Kidney (tissue), 13 donors: ENCODE measurements at regions not wholly inside any gene's neighbourhood (a gene's known extent, or its start where the extent isn't known, plus 50 kb on each side); places are given as distances from the start of the nearest gene placed in this dataset.

Experiments used
- DNase-seq, 5 donors: peaks; one replicate each; pipeline ENCODE4 v3.0.0-alpha.2; 2013 to 2020
- FAIRE-seq: peaks from 2 replicates; lab custom pipeline; 2012; peaks lifted over from hg19 to GRCh38; lab: Jason Lieb, UNC
- H3K27ac ChIP-seq, 2 donors: one replicate each; pipeline ENCODE4 v1.7.0; 2013; ENCODE audit warnings: low read depth in 2 of 2, low read length in 2 of 2, inconsistent platforms in 1 of 2
- H3K27me3 ChIP-seq: one replicate; pipeline ENCODE4 v1.7.1; 2013; ENCODE audit warnings: low read length, inconsistent platforms; ENCODE audit not compliant: control insufficient read depth, insufficient read depth
- H3K36me3 ChIP-seq, 3 donors: one replicate each; pipeline versions ENCODE4 v1.7.0 to v1.7.1; 2013; ENCODE audit warnings: low read length in 3 of 3, control low read depth in 1 of 3, inconsistent platforms in 1 of 3; ENCODE audit not compliant: insufficient read depth in 3 of 3, control insufficient read depth in 2 of 3
- H3K4me1 ChIP-seq, 3 donors: one replicate each; pipeline versions ENCODE4 v1.7.0 to v1.7.1; 2013; ENCODE audit warnings: low read length in 3 of 3, inconsistent platforms in 1 of 3, low read depth in 1 of 3; ENCODE audit not compliant: control insufficient read depth in 2 of 3, insufficient read depth in 2 of 3
- H3K4me3 ChIP-seq, 3 donors: one replicate each; pipeline versions ENCODE4 v1.7.0 to v1.8.1; 2013; ENCODE audit warnings: low read length in 3 of 3, control low read depth in 1 of 3, inconsistent platforms in 1 of 3
- H3K9ac ChIP-seq, 3 donors: one replicate each; pipeline versions ENCODE4 v1.7.0 to v1.7.1; 2013; ENCODE audit warnings: low read length in 3 of 3, control low read depth in 1 of 3, inconsistent platforms in 1 of 3
- H3K9me3 ChIP-seq, 3 donors: one replicate each; pipeline versions ENCODE4 v1.7.0 to v1.7.1; 2013; ENCODE audit warnings: low read length in 3 of 3, control low read depth in 1 of 3, inconsistent platforms in 1 of 3; ENCODE audit not compliant: control insufficient read depth in 2 of 3, insufficient read depth in 1 of 3
- CTCF ChIP-seq: IDR thresholded peaks from 3 replicates; pipeline ENCODE4 v1.5.1; 2012; ENCODE audit warnings: mild to moderate bottlenecking, moderate library complexity, borderline replicate concordance; ENCODE audit not compliant: insufficient read depth; ENCODE audit errors: extremely low read depth
- intact Hi-C: fragments of 100-400 bp; cut with DNase I; formaldehyde crosslinking; loops from one replicate; pipeline ENCODE4 v1.11.1; 2022
- donor health status: control.
- donor health status: control.
- donor health status: control.
- donor health status: control.
- donor health status: control.
- donor health status: DM: yes; HTN: yes; CAD: no.
- donor health status: Normal renal cell carcinoma (clear cell type).

GRCh38 chr22:47465809-47466208 is 703.4 kb downstream of the TBC1D22A start:
- Histone ChIP-seq H3K9ac (no peak overlapping the region), H3K4me3 (no peak overlapping the region), H3K9me3 (peaks cover 0 to 2% (median 0%) of the 10 kb centered on the region in 3 donors), H3K4me1 (no peaks in the 10 kb centered on the region), H3K36me3 (no peaks in the 10 kb centered on the region), H3K27me3 (no peaks in the 10 kb centered on the region), H3K27ac (no peak overlapping the region)
- FAIRE-seq (no peak), DNase-seq (no peak)
- intact Hi-C loops: no loop called here
- TF ChIP-seq CTCF: no peak

- TF ChIP-seq CTCF: no peak
- H3K4me3 ChIP-seq: no peak overlapping the region
- intact Hi-C loops: no loop called here
- FAIRE-seq: no peak
- no peaks in the 10 kb centered on the region for H3K4me1 ChIP-seq
- H3K36me3 ChIP-seq: no peaks in the 10 kb centered on the region
- DNase-seq: no peak
- no peak overlapping the region for H3K9ac ChIP-seq
- H3K27ac ChIP-seq: no peak overlapping the region
- H3K27me3 ChIP-seq: no peaks in the 10 kb centered on the region
- peaks cover 0 to 2% (median 0%) of the 10 kb centered on the region in 3 donors for H3K9me3 ChIP-seq
Measured at GRCh38 chr22:47465222-47465621, 702.8 kb downstream of the TBC1D22A start.

- intact Hi-C loops: no loop called here
- FAIRE-seq (no peak), DNase-seq (no peak)
- Histone ChIP-seq H3K27me3 (no peaks in the 10 kb centered on the region), H3K4me3 (no peak overlapping the region), H3K36me3 (no peaks in the 10 kb centered on the region), H3K27ac (no peak overlapping the region), H3K4me1 (no peaks in the 10 kb centered on the region), H3K9me3 (peaks cover 0 to 2% (median 0%) of the 10 kb centered on the region in 3 donors), H3K9ac (no peak overlapping the region)
- no peak for TF ChIP-seq CTCF
Measured at GRCh38 chr22:47463220-47463619, 700.8 kb downstream of the TBC1D22A start.

- no peak for DNase-seq
- Histone ChIP-seq H3K9ac (no peak overlapping the region), H3K9me3 (no peaks in the 10 kb centered on the region), H3K4me1 (no peaks in the 10 kb centered on the region), H3K36me3 (no peaks in the 10 kb centered on the region), H3K4me3 (no peak overlapping the region), H3K27me3 (no peaks in the 10 kb centered on the region), H3K27ac (no peak overlapping the region)
- no peak for FAIRE-seq
- no peak for TF ChIP-seq CTCF
- intact Hi-C loops: no loop called here
Measured at GRCh38 chr22:47460861-47461260, 698.4 kb downstream of the TBC1D22A start.
